ENCODE measurements at regions not wholly inside any gene's neighbourhood (a gene's known extent, or its start where the extent isn't known, plus 50 kb on each side); places are given as distances from the start of the nearest gene placed in this dataset.
"Not testable (repeated sequence)": the region's sequence is repeated elsewhere in the genome, so short reads cannot be mapped to it uniquely, and the experiment has no call there.

DNA sequence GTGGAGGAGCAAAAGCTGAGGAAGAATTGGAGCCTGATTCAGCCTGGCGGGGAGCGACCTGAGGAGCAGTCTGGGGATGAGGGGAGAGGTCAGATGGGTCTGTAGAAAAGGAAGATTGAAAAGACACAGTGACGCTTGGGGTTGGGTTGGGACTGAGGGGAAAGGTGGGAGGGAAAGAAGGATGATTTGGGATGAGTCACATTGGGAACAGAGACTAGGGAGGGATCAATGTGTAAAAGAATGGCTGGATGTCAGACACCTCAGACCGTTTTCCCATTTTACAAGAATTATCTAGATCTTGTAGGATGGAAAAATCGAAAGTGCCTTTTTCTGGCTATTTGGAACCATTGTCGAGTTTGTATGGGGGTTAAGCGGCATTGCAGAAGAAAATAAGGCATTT is 1076.5 kb downstream of the DNAJB9 start:
- no peak overlapping the region for H3K4me3 ChIP-seq
- intact Hi-C loops (cut with DNase I), result no loop called here
- no peaks in the 10 kb centered on the region for H3K27me3 ChIP-seq (replicated peaks; ENCODE audit: insufficient read depth)
- TF ChIP-seq POLR2AphosphoS5 (IDR thresholded peaks at IDR 0.05) (no peak), POLR2A (IDR thresholded peaks at IDR 0.05) (no peak)
- TF ChIP-seq, protein P1, sequence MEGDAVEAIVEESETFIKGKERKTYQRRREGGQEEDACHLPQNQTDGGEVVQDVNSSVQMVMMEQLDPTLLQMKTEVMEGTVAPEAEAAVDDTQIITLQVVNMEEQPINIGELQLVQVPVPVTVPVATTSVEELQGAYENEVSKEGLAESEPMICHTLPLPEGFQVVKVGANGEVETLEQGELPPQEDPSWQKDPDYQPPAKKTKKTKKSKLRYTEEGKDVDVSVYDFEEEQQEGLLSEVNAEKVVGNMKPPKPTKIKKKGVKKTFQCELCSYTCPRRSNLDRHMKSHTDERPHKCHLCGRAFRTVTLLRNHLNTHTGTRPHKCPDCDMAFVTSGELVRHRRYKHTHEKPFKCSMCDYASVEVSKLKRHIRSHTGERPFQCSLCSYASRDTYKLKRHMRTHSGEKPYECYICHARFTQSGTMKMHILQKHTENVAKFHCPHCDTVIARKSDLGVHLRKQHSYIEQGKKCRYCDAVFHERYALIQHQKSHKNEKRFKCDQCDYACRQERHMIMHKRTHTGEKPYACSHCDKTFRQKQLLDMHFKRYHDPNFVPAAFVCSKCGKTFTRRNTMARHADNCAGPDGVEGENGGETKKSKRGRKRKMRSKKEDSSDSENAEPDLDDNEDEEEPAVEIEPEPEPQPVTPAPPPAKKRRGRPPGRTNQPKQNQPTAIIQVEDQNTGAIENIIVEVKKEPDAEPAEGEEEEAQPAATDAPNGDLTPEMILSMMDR (IDR thresholded peaks at IDR 0.05), result no peak
- H3K27ac ChIP-seq, result no peak overlapping the region
- no peaks in the 10 kb centered on the region for H3K9me3 ChIP-seq
- no peaks in the 10 kb centered on the region for H3K4me1 ChIP-seq (replicated peaks)
- no peak for DNase-seq (ENCODE audit: low spot score)
- 88% methylated on average over 7 of the region's 7 CpGs for whole genome bisulfite sequencing
- H3K36me3 ChIP-seq, result no peaks in the 10 kb centered on the region

DNA sequence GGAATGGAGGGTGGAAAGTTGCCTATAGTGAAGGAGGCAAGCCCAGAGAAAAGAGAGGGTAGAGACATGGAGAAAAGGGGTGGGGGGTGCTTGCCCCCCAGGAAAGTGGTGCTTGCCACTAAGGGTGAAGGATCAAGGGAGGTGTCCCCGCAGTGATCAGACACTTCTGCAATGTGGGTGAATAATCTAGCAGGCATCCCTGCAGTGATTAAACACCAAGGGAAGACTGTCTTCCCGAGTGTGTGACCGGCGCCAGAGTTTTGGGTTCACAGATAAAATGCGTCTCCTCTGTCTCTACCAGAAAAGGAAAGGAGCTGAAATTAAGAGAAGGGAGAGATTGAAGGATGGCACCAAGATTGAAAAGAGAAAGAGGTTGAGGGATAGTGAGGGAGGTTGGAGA is 1076.9 kb downstream of the DNAJB9 start:
- H3K27ac ChIP-seq; H3K27me3 ChIP-seq (replicated peaks; ENCODE audit: insufficient read depth); H3K4me1 ChIP-seq (replicated peaks); H3K36me3 ChIP-seq; intact Hi-C loops (cut with DNase I); H3K4me3 ChIP-seq; H3K9me3 ChIP-seq; DNase-seq (ENCODE audit: low spot score): not testable (repeated sequence)
- 86% methylated on average over 5 of the region's 5 CpGs for WGBS

DNA sequence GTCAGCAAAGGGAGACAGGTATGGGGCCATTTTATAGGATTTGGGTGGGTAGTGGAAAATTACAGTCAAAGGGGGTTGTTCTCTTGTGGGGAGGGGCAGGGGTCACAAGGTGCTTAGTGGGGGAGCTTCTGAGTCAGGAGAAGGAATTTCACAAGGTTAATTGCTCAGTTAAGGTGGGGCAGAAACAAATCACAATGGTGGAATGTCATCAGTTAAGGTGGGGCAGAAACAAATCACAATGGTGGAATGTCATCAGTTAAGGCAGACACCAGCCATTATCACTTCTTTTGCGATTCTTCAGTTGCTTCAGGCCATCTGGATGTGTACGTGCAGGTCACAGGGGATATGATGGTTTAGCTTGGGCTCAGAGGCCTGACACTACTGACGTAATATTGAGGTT is 1077.6 kb downstream of the DNAJB9 start:
- WGBS, result 64% methylated on average over 3 of the region's 3 CpGs
- H3K4me3 ChIP-seq; H3K4me1 ChIP-seq (replicated peaks): not testable (repeated sequence)

DNA sequence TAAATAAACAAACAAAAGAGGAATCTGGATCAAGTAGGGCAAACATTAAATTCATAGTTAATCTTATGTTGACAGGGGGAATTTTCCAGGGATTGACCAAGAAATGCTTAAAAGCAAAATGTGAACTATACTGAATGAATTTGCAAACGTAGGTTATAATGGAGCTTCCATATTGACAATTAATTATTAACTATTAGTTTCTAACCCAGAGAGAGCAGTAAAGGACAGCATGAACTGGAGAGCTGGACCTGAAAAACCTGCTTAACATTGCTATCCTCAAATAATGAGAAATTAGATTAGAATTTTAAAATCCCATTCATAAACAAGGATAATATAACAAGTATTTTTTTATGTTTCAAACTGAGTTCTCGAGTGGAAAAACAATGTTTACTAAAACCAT is 1089.6 kb downstream of the DNAJB9 start:
- no peaks in the 10 kb centered on the region for H3K27me3 ChIP-seq (replicated peaks; ENCODE audit: insufficient read depth)
- no peaks in the 10 kb centered on the region for H3K9me3 ChIP-seq
- TF ChIP-seq, protein P1 (IDR thresholded peaks at IDR 0.05), result no peak
- TF ChIP-seq POLR2AphosphoS5 (IDR thresholded peaks at IDR 0.05) (no peak), POLR2A (IDR thresholded peaks at IDR 0.05) (no peak)
- H3K4me1 ChIP-seq (replicated peaks), result no peaks in the 10 kb centered on the region
- 45% methylated on average over 2 of the region's 2 CpGs for WGBS
- H3K27ac ChIP-seq, result no peak overlapping the region
- intact Hi-C loops (cut with DNase I), result no loop called here
- H3K36me3 ChIP-seq, result no peaks in the 10 kb centered on the region
- H3K4me3 ChIP-seq, result no peak overlapping the region
- no peak for DNase-seq (ENCODE audit: low spot score)

More for the DNA sequence above, 1077.6 kb downstream of the DNAJB9 start:
- H3K27ac ChIP-seq; DNase-seq (ENCODE audit: low spot score); intact Hi-C loops (cut with DNase I); H3K9me3 ChIP-seq; H3K36me3 ChIP-seq; H3K27me3 ChIP-seq (replicated peaks; ENCODE audit: insufficient read depth): not testable (repeated sequence)

DNA sequence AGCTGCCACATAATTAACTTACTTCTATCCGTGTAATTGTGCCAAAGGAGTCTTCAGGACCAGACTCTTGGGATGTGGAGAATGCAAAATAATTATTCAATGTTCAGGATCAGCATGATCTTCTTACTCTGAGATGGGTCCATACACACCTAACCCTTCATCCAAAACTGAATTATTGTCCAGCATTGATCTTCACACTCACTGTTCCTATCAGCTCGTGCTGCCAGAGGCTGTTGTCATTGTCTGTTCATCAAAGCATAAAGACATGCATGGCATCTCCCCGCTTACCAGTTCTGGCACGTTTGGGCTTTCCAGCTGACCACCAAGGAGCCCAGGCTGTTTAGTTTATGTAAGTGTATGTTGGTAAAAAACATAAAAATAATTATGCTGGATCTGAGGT is 1090.7 kb downstream of the DNAJB9 start:
- TF ChIP-seq POLR2AphosphoS5 (IDR thresholded peaks at IDR 0.05) (no peak), POLR2A (IDR thresholded peaks at IDR 0.05) (no peak)
- TF ChIP-seq, protein P1 (IDR thresholded peaks at IDR 0.05), result no peak
- Histone ChIP-seq H3K27me3 (replicated peaks; ENCODE audit: insufficient read depth) (no peaks in the 10 kb centered on the region), H3K27ac (no peak overlapping the region), H3K4me1 (replicated peaks) (no peaks in the 10 kb centered on the region), H3K9me3 (no peaks in the 10 kb centered on the region), H3K4me3 (no peak overlapping the region), H3K36me3 (no peaks in the 10 kb centered on the region)
- intact Hi-C loops (cut with DNase I), result no loop called here
- no peak for DNase-seq (ENCODE audit: low spot score)
- WGBS, result 44% methylated on average over 4 of the region's 4 CpGs

DNA sequence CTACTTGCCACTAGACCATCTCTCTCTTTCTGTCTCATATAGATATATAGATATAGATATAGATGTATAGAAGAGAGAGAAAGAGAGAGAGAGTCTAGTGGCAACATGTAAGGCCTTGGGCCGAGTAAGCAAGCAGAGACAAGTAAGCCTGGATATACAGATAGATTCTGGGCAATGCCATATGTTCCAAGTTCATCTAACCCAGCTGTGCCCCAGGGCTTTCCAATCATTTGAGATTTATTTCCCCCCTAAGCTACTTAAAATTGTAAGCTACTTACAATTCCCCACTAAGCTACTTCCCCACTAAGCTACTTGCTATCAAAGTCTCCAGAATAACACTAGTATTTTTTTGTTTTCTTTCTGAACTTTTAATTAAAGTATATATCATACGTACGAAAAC is 1094.1 kb downstream of the DNAJB9 start:
- Histone ChIP-seq H3K27me3 (replicated peaks; ENCODE audit: insufficient read depth) (no peaks in the 10 kb centered on the region), H3K4me3 (no peak overlapping the region), H3K9me3 (no peaks in the 10 kb centered on the region), H3K27ac (no peak overlapping the region), H3K4me1 (replicated peaks) (no peaks in the 10 kb centered on the region), H3K36me3 (no peaks in the 10 kb centered on the region)
- TF ChIP-seq, protein P1 (IDR thresholded peaks at IDR 0.05), result no peak
- TF ChIP-seq POLR2A (IDR thresholded peaks at IDR 0.05) (no peak), POLR2AphosphoS5 (IDR thresholded peaks at IDR 0.05) (no peak)
- DNase-seq (ENCODE audit: low spot score), result no peak
- WGBS, result 94% methylated on average over 3 of the region's 3 CpGs
- intact Hi-C loops (cut with DNase I), result no loop called here

DNA sequence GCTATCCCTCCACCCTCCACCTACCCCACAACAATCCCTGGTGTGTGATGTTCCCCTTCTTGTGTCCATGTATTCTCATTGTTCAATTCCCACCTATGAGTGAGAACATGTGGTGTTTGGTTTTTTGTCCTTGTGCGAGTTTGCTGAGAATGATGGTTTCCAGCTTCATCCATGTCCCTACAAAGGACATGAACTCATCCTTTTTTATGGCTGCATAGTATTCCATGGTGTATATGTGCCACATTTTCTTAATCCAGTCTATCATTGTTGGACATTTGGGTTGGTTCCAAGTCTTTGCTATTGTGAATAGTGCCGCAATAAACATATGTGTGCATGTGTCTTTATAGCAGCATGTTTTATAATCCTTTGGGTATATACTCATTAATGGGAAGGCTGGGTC is 1117.6 kb downstream of the DNAJB9 start:
- H3K4me1 ChIP-seq (replicated peaks); DNase-seq (ENCODE audit: low spot score); H3K36me3 ChIP-seq; H3K27ac ChIP-seq; intact Hi-C loops (cut with DNase I); H3K9me3 ChIP-seq; H3K4me3 ChIP-seq; H3K27me3 ChIP-seq (replicated peaks; ENCODE audit: insufficient read depth): not testable (repeated sequence)
- WGBS, result 95% methylated on average over 2 of the region's 2 CpGs

DNA sequence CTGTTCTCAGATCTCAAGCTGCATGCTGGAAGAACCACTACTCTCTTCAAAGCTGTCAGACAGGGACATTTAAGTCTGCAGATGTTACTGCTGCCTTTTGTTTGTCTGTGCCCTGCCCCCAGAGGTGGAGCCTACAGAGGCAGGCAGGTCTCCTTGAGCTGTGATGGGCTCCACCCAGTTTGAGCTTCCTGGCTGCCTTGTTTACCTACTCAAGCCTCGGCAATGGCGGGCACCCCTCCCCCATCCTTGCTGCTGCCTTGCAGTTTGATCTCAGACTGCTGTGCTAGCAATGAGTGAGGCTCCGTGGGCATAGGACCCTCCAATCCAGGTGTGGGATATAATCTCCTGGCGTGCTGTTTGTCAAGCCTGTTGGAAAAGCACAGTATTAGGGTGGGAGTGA is 1122.9 kb downstream of the DNAJB9 start:
- H3K27ac ChIP-seq; H3K4me3 ChIP-seq; DNase-seq (ENCODE audit: low spot score); intact Hi-C loops (cut with DNase I); H3K36me3 ChIP-seq; H3K4me1 ChIP-seq (replicated peaks); H3K9me3 ChIP-seq; H3K27me3 ChIP-seq (replicated peaks; ENCODE audit: insufficient read depth): not testable (repeated sequence)
- WGBS, result 64% methylated on average over 4 of the region's 4 CpGs
